OCI-LY1 (cell line): ENCODE measurements at regions not wholly inside any gene's neighbourhood (a gene's known extent, or its start where the extent isn't known, plus 50 kb on each side); places are given as distances from the start of the nearest gene placed in this dataset.

ENCODE experiments used
- H2AFZ ChIP-seq: fragments of 200-600 bp; sonication (generic), shearing (Covaris generic); 2 replicates; pipeline ENCODE4 v1.6.0; 2014; ENCODE audit warnings: antibody characterized with exemption, mild to moderate bottlenecking, low read length
- H3F3A ChIP-seq: fragments of 200-600 bp; sonication (generic), shearing (Covaris generic); 2 replicates; pipeline ENCODE4 v1.6.0; 2014; ENCODE audit warnings: mild to moderate bottlenecking, antibody characterized with exemption, low read length, moderate library complexity; ENCODE audit not compliant: insufficient read depth
- H3K27ac ChIP-seq: fragments of 200-600 bp; sonication (generic); 2 replicates; pipeline ENCODE4 v1.5.1; 2014; ENCODE audit warnings: low read length, mixed run types, mild to moderate bottlenecking, low read depth; ENCODE audit not compliant: poor library complexity, severe bottlenecking
- H3K27me3 ChIP-seq: fragments of 200-600 bp; sonication (generic); 2 replicates; pipeline ENCODE4 v1.6.0; 2014; ENCODE audit warnings: antibody characterized with exemption, mild to moderate bottlenecking, low read length, moderate library complexity; ENCODE audit not compliant: insufficient read depth
- H3K36me3 ChIP-seq: fragments of 200-600 bp; sonication (generic); 2 replicates; pipeline ENCODE4 v1.6.1; 2014; ENCODE audit warnings: mild to moderate bottlenecking, antibody characterized with exemption, low read length, moderate library complexity, mixed read lengths; ENCODE audit not compliant: insufficient read depth
- H3K4me1 ChIP-seq: fragments of 200-600 bp; sonication (generic); 2 replicates; pipeline ENCODE4 v1.5.1; 2014; ENCODE audit warnings: mild to moderate bottlenecking, low read length, moderate library complexity; ENCODE audit not compliant: insufficient read depth, severe bottlenecking
- H3K4me2 ChIP-seq: fragments of 200-600 bp; sonication (generic), shearing (Covaris generic); 2 replicates; pipeline ENCODE4 v1.6.1; 2014; ENCODE audit warnings: low read length
- H3K4me3 ChIP-seq: fragments of 200-600 bp; sonication (generic); 2 replicates; pipeline ENCODE4 v1.5.1; 2014; ENCODE audit warnings: low read length, low read depth, mild to moderate bottlenecking, mixed read lengths; ENCODE audit not compliant: poor library complexity, severe bottlenecking
- H3K79me2 ChIP-seq: fragments of 200-600 bp; shearing (Covaris generic); 2 replicates; pipeline ENCODE4 v1.6.1; 2016; ENCODE audit warnings: mixed run types, low read length, mixed read lengths; ENCODE audit not compliant: insufficient read depth
- H3K9ac ChIP-seq: fragments of 200-600 bp; sonication (generic), shearing (Covaris generic); 2 replicates; pipeline ENCODE4 v1.6.1; 2014; ENCODE audit warnings: mild to moderate bottlenecking, low read length, mixed read lengths
- H3K9me2 ChIP-seq: fragments of 200-600 bp; sonication (generic), shearing (Covaris generic); 2 replicates; pipeline ENCODE4 v1.6.1; 2014; ENCODE audit warnings: low read depth, mild to moderate bottlenecking, low read length, mixed read lengths
- H3K9me3 ChIP-seq: fragments of 200-600 bp; shearing (Covaris generic); 2 replicates; pipeline ENCODE4 v1.6.1; 2014; ENCODE audit warnings: low read length, mixed read lengths
- H4K20me1 ChIP-seq: fragments of 200-600 bp; sonication (generic), shearing (Covaris generic); 2 replicates; pipeline ENCODE4 v1.6.0; 2016; ENCODE audit warnings: mild to moderate bottlenecking, low read length; ENCODE audit not compliant: insufficient read depth
- CTCF ChIP-seq: fragments of 200-600 bp; sonication (generic), shearing (Covaris generic); IDR thresholded peaks from 2 replicates; pipeline ENCODE4 v1.5.1; 2017; ENCODE audit warnings: mild to moderate bottlenecking, antibody characterized with exemption, low read length, moderate library complexity, mixed read lengths
- EZH2 ChIP-seq: fragments of 200-600 bp; sonication (generic), shearing (Covaris generic); IDR thresholded peaks from 2 replicates; pipeline ENCODE4 v1.8.0; 2017; ENCODE audit warnings: borderline replicate concordance, mixed run types, mild to moderate bottlenecking, antibody characterized with exemption, low read length, moderate library complexity, mixed read lengths

DNA sequence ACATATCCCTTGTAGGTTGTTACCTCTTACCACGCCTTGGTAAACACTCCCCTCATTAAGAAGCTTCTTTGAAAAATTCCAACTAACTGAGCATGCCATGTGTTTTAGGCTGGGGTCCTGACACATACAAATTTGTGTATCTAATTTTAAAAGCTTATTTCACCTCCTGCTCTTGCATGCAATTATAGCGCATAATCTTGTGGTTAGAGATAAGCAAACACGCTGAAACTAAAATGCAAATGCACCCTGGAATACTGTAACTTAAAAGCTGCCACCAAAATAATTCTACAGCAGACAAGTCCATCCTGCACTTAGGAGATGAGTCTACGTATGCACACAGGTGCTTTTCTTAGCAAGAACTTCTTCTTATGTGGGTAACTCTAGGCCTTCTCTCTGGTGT, 990.2 kb downstream of the TSN start:
- Histone ChIP-seq H3K4me2 (no peak overlapping the region), H3K9ac (no peak overlapping the region), H3K27me3 (no peaks in the 10 kb centered on the region), H2AFZ (no peak overlapping the region), H4K20me1 (no peaks in the 10 kb centered on the region), H3K27ac (no peak overlapping the region), H3F3A (no peaks in the 10 kb centered on the region), H3K4me1 (no peaks in the 10 kb centered on the region), H3K9me2 (no peaks in the 10 kb centered on the region), H3K79me2 (no peaks in the 10 kb centered on the region), H3K4me3 (no peak overlapping the region), H3K9me3 (no peaks in the 10 kb centered on the region), H3K36me3 (no peaks in the 10 kb centered on the region)
- TF ChIP-seq EZH2: no peak
- TF ChIP-seq CTCF: no peak

GRCh38 chr2:122747670-122748069, 992.2 kb downstream of the TSN start:
- no peak overlapping the region for H3K4me2 ChIP-seq
- no peaks in the 10 kb centered on the region for H3F3A ChIP-seq
- no peak overlapping the region for H2AFZ ChIP-seq
- H3K27me3 ChIP-seq: no peaks in the 10 kb centered on the region
- H3K4me1 ChIP-seq: no peaks in the 10 kb centered on the region
- H4K20me1 ChIP-seq: no peaks in the 10 kb centered on the region
- H3K9me2 ChIP-seq: no peaks in the 10 kb centered on the region
- no peak overlapping the region for H3K9ac ChIP-seq
- no peaks in the 10 kb centered on the region for H3K36me3 ChIP-seq
- no peaks in the 10 kb centered on the region for H3K79me2 ChIP-seq
- H3K4me3 ChIP-seq: no peak overlapping the region
- H3K9me3 ChIP-seq: no peaks in the 10 kb centered on the region
- no peak overlapping the region for H3K27ac ChIP-seq
- TF ChIP-seq CTCF (no peak), EZH2 (no peak)

GRCh38 chr2:122748552-122749011, 993.1 kb downstream of the TSN start:
- Histone ChIP-seq H3K36me3 (no peaks in the 10 kb centered on the region), H2AFZ (no peak overlapping the region), H3K4me1 (no peaks in the 10 kb centered on the region), H3K4me2 (no peak overlapping the region), H4K20me1 (no peaks in the 10 kb centered on the region), H3K9me2 (no peaks in the 10 kb centered on the region), H3K9ac (no peak overlapping the region), H3K27me3 (no peaks in the 10 kb centered on the region), H3K9me3 (no peaks in the 10 kb centered on the region), H3F3A (no peaks in the 10 kb centered on the region), H3K27ac (no peak overlapping the region), H3K4me3 (no peak overlapping the region), H3K79me2 (no peaks in the 10 kb centered on the region)
- no peak for TF ChIP-seq CTCF
- TF ChIP-seq EZH2: no peak
